ENCODE measurements at regions not wholly inside any gene's neighbourhood (a gene's known extent, or its start where the extent isn't known, plus 50 kb on each side); places are given as distances from the start of the nearest gene placed in this dataset.

DNA sequence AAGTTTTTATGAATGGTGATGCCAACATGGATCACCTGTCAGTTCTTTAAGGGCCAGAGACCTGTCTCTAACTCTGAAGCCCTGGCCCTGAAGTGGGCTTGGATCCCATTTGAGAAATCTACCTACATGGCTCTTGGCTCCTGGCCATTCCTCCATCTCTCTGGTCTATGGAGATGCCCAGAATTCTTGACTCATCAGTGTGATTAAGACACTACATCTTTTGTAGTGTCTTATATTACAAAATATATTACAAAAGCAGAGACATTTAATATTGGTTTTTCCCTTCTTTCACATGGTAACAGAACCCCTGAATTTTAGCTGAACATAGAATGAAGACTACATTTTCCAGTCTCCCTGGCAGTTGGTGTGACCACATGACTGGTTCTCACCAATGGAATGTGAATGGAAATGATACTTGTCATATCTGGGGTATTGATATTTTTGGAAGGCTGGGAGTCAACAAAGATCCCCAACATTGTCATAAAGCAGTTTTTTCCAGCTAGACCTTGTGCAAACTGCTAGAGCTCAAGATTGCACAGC is 198.3 kb downstream of the SREK1 start:
- TF ChIP-seq, protein P1, sequence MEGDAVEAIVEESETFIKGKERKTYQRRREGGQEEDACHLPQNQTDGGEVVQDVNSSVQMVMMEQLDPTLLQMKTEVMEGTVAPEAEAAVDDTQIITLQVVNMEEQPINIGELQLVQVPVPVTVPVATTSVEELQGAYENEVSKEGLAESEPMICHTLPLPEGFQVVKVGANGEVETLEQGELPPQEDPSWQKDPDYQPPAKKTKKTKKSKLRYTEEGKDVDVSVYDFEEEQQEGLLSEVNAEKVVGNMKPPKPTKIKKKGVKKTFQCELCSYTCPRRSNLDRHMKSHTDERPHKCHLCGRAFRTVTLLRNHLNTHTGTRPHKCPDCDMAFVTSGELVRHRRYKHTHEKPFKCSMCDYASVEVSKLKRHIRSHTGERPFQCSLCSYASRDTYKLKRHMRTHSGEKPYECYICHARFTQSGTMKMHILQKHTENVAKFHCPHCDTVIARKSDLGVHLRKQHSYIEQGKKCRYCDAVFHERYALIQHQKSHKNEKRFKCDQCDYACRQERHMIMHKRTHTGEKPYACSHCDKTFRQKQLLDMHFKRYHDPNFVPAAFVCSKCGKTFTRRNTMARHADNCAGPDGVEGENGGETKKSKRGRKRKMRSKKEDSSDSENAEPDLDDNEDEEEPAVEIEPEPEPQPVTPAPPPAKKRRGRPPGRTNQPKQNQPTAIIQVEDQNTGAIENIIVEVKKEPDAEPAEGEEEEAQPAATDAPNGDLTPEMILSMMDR (IDR thresholded peaks at IDR 0.05; ENCODE audit: insufficient read depth, low read depth, low read length): no peak
- TF ChIP-seq EZH2 (IDR thresholded peaks at IDR 0.05; ENCODE audit: insufficient read depth, low read length): no peak

Data from astrocyte (in vitro differentiated cells and primary cell).